WTC11 (cell line): ENCODE measurements at regions not wholly inside any gene's neighbourhood (a gene's known extent, or its start where the extent isn't known, plus 50 kb on each side); places are given as distances from the start of the nearest gene placed in this dataset.

ENCODE experiments used
- ATAC-seq: fragments of 200-7000 bp; cut with Tn5 transposase; 2 replicates; pipeline ENCODE4 v1.10.0; 2021; ENCODE audit warnings: mild to moderate bottlenecking, moderate library complexity
- CTCF ChIA-PET: fragments of 300-600 bp; sonication (Branson Sonifier 250); formaldehyde crosslinking; loops from one replicate; lab custom pipeline; 2021; ENCODE audit warnings: antibody characterized with exemption; lab: Charles Lee
- POLR2A ChIA-PET: fragments of 350-600 bp; sonication (Branson Sonifier 250); formaldehyde crosslinking; loops from one replicate; lab custom pipeline; 2021; ENCODE audit warnings: antibody characterized with exemption; lab: Charles Lee
- DNase-seq: peaks from one replicate; pipeline ENCODE4 v3.0.0; 2021; ENCODE audit warnings: low spot score
- H3K27ac Mint-ChIP-seq: 2 replicates; pipeline ENCODE4 v1.8.0; 2021; ENCODE audit warnings: mixed read lengths
- H3K27me3 Mint-ChIP-seq: 2 replicates; pipeline ENCODE4 v1.8.0; 2021; ENCODE audit warnings: low read depth, mild to moderate bottlenecking, moderate library complexity, mixed read lengths
- H3K36me3 Mint-ChIP-seq: 2 replicates; pipeline ENCODE4 v1.8.0; 2021; ENCODE audit warnings: mixed read lengths
- H3K4me1 Mint-ChIP-seq: 2 replicates; pipeline ENCODE4 v1.8.0; 2022; ENCODE audit warnings: mixed read lengths
- H3K4me3 Mint-ChIP-seq: 2 replicates; pipeline ENCODE4 v1.8.0; 2021; ENCODE audit warnings: mild to moderate bottlenecking, moderate library complexity, mixed read lengths
- H3K9me3 Mint-ChIP-seq: 2 replicates; pipeline ENCODE4 v1.8.0; 2021; ENCODE audit warnings: mixed read lengths
- FOXP1 ChIP-seq: sonication (generic); formaldehyde crosslinking; IDR thresholded peaks from 2 replicates; pipeline ENCODE4 v1.8.0; 2022; ENCODE audit warnings: missing genetic modification reagents, mild to moderate bottlenecking, moderate library complexity, borderline replicate concordance
- JAZF1 ChIP-seq: fragments of 250-450 bp; sonication (Bioruptor Pico); IDR thresholded peaks from 2 replicates; pipeline ENCODE4 v1.9.0; 2021; ENCODE audit warnings: moderate library complexity, mild to moderate bottlenecking, inconsistent platforms
- OVOL2 ChIP-seq: fragments of 250-450 bp; sonication (Bioruptor Pico); IDR thresholded peaks from 2 replicates; pipeline ENCODE4 v1.9.0; 2021; ENCODE audit warnings: mild to moderate bottlenecking, borderline replicate concordance
- ZNF121 ChIP-seq: sonication (generic); formaldehyde crosslinking; IDR thresholded peaks from 2 replicates; pipeline ENCODE4 v1.8.0; 2023; ENCODE audit warnings: missing genetic modification reagents
- ZNF263 ChIP-seq: sonication (generic); formaldehyde crosslinking; IDR thresholded peaks from 2 replicates; pipeline ENCODE4 v1.8.1; 2022; ENCODE audit warnings: low read depth, mild to moderate bottlenecking, moderate library complexity, missing genetic modification reagents
- ZNF317 ChIP-seq: sonication (generic); formaldehyde crosslinking; IDR thresholded peaks from 2 replicates; pipeline ENCODE4 v1.8.1; 2023; ENCODE audit warnings: low read depth, mild to moderate bottlenecking, moderate library complexity, missing genetic modification reagents, borderline replicate concordance
- ZNF423 ChIP-seq: fragments of 250-450 bp; sonication (Bioruptor Pico); IDR thresholded peaks from 2 replicates; pipeline ENCODE4 v2.1.2; 2022; ENCODE audit warnings: mild to moderate bottlenecking, moderate library complexity
- TF ChIP-seq, protein P1 (sequence below): fragments of 250-450 bp; sonication (Bioruptor Pico); IDR thresholded peaks from 2 replicates; pipeline ENCODE4 v1.9.0; 2021; ENCODE audit warnings: mild to moderate bottlenecking, borderline replicate concordance
- TF ChIP-seq, protein P2 (sequence below): sonication (generic); formaldehyde crosslinking; IDR thresholded peaks from 2 replicates; pipeline ENCODE4 v1.8.0; 2023; ENCODE audit warnings: missing genetic modification reagents, mild to moderate bottlenecking, borderline replicate concordance
- TF ChIP-seq, protein P3 (sequence below): sonication (generic); formaldehyde crosslinking; IDR thresholded peaks from 2 replicates; pipeline ENCODE4 v1.8.1; 2022; ENCODE audit warnings: low read depth, mild to moderate bottlenecking, moderate library complexity, missing genetic modification reagents, borderline replicate concordance
- TF ChIP-seq, protein P4 (sequence below): fragments of 250-450 bp; sonication (Bioruptor Pico); IDR thresholded peaks from 2 replicates; pipeline ENCODE4 v2.1.2; 2022; ENCODE audit warnings: mild to moderate bottlenecking, moderate library complexity
- TF ChIP-seq, protein P5 (sequence below): sonication (generic); formaldehyde crosslinking; IDR thresholded peaks from 2 replicates; pipeline ENCODE4 v1.8.1; 2022; ENCODE audit warnings: mild to moderate bottlenecking, moderate library complexity, missing genetic modification reagents
- TF ChIP-seq, protein P6 (sequence below): sonication (generic); formaldehyde crosslinking; IDR thresholded peaks from 2 replicates; pipeline ENCODE4 v1.8.1; 2022; ENCODE audit warnings: mild to moderate bottlenecking, missing genetic modification reagents, moderate library complexity, borderline replicate concordance
- TF ChIP-seq, protein P7 (sequence below): sonication (generic); formaldehyde crosslinking; IDR thresholded peaks from 2 replicates; pipeline ENCODE4 v1.8.0; 2022; ENCODE audit warnings: missing genetic modification reagents
- TF ChIP-seq, protein P8 (sequence below): sonication (generic); formaldehyde crosslinking; IDR thresholded peaks from 2 replicates; pipeline ENCODE4 v1.8.0; 2022; ENCODE audit warnings: mild to moderate bottlenecking, missing genetic modification reagents
- TF ChIP-seq, protein P9 (sequence below): fragments of 200-600 bp; IDR thresholded peaks from 2 replicates; pipeline ENCODE4 v1.8.0; 2022; ENCODE audit warnings: antibody characterized with exemption

DNA sequence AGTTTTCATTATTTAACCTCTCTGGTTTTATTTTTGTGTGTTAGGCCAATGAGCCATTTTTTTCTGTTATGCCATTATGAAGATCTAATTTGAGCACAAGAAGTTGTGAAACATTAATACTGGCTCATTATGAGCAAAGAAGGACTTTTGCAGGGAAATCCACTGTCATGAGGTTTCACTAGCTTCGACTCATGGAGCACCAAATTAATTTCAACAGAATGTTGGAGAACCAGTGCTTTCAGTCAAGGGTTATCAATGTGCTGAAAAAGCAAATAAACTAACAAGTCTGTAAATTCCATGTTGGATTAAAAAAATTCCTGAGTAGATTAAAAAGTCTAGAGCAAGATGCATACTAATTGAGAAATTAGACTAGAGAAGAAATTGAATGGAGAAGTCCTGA, 594.2 kb upstream of the FZD8 start:
- no peaks in the 10 kb centered on the region for H3K27me3 Mint-ChIP-seq
- H3K4me1 Mint-ChIP-seq: no peaks in the 10 kb centered on the region
- H3K4me3 Mint-ChIP-seq: no peak overlapping the region
- POLR2A ChIA-PET: no interaction called here
- no peak for DNase-seq
- H3K9me3 Mint-ChIP-seq: peaks cover 26% of the 10 kb centered on the region
- no peak overlapping the region for H3K27ac Mint-ChIP-seq
- H3K36me3 Mint-ChIP-seq: peaks cover 8% of the 10 kb centered on the region
- CTCF ChIA-PET: no interaction called here
- no peak for ATAC-seq
- TF ChIP-seq, protein P1, sequence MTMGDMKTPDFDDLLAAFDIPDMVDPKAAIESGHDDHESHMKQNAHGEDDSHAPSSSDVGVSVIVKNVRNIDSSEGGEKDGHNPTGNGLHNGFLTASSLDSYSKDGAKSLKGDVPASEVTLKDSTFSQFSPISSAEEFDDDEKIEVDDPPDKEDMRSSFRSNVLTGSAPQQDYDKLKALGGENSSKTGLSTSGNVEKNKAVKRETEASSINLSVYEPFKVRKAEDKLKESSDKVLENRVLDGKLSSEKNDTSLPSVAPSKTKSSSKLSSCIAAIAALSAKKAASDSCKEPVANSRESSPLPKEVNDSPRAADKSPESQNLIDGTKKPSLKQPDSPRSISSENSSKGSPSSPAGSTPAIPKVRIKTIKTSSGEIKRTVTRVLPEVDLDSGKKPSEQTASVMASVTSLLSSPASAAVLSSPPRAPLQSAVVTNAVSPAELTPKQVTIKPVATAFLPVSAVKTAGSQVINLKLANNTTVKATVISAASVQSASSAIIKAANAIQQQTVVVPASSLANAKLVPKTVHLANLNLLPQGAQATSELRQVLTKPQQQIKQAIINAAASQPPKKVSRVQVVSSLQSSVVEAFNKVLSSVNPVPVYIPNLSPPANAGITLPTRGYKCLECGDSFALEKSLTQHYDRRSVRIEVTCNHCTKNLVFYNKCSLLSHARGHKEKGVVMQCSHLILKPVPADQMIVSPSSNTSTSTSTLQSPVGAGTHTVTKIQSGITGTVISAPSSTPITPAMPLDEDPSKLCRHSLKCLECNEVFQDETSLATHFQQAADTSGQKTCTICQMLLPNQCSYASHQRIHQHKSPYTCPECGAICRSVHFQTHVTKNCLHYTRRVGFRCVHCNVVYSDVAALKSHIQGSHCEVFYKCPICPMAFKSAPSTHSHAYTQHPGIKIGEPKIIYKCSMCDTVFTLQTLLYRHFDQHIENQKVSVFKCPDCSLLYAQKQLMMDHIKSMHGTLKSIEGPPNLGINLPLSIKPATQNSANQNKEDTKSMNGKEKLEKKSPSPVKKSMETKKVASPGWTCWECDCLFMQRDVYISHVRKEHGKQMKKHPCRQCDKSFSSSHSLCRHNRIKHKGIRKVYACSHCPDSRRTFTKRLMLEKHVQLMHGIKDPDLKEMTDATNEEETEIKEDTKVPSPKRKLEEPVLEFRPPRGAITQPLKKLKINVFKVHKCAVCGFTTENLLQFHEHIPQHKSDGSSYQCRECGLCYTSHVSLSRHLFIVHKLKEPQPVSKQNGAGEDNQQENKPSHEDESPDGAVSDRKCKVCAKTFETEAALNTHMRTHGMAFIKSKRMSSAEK (CRISPR knock-in tag): no peak
- TF ChIP-seq ZNF317 (CRISPR knock-in tag) (no peak), ZNF121 (CRISPR knock-in tag) (no peak), FOXP1 (CRISPR knock-in tag) (no peak), ZNF423 (CRISPR knock-in tag) (no peak), ZNF263 (CRISPR knock-in tag) (no peak), JAZF1 (no peak), OVOL2 (CRISPR knock-in tag) (no peak)
- TF ChIP-seq, protein P2, sequence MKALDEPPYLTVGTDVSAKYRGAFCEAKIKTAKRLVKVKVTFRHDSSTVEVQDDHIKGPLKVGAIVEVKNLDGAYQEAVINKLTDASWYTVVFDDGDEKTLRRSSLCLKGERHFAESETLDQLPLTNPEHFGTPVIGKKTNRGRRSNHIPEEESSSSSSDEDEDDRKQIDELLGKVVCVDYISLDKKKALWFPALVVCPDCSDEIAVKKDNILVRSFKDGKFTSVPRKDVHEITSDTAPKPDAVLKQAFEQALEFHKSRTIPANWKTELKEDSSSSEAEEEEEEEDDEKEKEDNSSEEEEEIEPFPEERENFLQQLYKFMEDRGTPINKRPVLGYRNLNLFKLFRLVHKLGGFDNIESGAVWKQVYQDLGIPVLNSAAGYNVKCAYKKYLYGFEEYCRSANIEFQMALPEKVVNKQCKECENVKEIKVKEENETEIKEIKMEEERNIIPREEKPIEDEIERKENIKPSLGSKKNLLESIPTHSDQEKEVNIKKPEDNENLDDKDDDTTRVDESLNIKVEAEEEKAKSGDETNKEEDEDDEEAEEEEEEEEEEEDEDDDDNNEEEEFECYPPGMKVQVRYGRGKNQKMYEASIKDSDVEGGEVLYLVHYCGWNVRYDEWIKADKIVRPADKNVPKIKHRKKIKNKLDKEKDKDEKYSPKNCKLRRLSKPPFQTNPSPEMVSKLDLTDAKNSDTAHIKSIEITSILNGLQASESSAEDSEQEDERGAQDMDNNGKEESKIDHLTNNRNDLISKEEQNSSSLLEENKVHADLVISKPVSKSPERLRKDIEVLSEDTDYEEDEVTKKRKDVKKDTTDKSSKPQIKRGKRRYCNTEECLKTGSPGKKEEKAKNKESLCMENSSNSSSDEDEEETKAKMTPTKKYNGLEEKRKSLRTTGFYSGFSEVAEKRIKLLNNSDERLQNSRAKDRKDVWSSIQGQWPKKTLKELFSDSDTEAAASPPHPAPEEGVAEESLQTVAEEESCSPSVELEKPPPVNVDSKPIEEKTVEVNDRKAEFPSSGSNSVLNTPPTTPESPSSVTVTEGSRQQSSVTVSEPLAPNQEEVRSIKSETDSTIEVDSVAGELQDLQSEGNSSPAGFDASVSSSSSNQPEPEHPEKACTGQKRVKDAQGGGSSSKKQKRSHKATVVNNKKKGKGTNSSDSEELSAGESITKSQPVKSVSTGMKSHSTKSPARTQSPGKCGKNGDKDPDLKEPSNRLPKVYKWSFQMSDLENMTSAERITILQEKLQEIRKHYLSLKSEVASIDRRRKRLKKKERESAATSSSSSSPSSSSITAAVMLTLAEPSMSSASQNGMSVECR (CRISPR knock-in tag): no peak
- TF ChIP-seq, protein P3, sequence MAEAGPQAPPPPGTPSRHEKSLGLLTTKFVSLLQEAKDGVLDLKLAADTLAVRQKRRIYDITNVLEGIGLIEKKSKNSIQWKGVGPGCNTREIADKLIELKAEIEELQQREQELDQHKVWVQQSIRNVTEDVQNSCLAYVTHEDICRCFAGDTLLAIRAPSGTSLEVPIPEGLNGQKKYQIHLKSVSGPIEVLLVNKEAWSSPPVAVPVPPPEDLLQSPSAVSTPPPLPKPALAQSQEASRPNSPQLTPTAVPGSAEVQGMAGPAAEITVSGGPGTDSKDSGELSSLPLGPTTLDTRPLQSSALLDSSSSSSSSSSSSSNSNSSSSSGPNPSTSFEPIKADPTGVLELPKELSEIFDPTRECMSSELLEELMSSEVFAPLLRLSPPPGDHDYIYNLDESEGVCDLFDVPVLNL (CRISPR knock-in tag): no peak
- TF ChIP-seq, protein P4, sequence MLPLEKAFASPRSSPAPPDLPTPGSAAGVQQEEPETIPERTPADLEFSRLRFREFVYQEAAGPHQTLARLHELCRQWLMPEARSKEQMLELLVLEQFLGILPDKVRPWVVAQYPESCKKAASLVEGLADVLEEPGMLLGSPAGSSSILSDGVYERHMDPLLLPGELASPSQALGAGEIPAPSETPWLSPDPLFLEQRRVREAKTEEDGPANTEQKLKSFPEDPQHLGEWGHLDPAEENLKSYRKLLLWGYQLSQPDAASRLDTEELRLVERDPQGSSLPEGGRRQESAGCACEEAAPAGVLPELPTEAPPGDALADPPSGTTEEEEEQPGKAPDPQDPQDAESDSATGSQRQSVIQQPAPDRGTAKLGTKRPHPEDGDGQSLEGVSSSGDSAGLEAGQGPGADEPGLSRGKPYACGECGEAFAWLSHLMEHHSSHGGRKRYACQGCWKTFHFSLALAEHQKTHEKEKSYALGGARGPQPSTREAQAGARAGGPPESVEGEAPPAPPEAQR (CRISPR knock-in tag): no peak
- TF ChIP-seq, protein P5, sequence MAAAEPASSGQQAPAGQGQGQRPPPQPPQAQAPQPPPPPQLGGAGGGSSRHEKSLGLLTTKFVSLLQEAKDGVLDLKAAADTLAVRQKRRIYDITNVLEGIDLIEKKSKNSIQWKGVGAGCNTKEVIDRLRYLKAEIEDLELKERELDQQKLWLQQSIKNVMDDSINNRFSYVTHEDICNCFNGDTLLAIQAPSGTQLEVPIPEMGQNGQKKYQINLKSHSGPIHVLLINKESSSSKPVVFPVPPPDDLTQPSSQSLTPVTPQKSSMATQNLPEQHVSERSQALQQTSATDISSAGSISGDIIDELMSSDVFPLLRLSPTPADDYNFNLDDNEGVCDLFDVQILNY (CRISPR knock-in tag): no peak
- TF ChIP-seq, protein P6, sequence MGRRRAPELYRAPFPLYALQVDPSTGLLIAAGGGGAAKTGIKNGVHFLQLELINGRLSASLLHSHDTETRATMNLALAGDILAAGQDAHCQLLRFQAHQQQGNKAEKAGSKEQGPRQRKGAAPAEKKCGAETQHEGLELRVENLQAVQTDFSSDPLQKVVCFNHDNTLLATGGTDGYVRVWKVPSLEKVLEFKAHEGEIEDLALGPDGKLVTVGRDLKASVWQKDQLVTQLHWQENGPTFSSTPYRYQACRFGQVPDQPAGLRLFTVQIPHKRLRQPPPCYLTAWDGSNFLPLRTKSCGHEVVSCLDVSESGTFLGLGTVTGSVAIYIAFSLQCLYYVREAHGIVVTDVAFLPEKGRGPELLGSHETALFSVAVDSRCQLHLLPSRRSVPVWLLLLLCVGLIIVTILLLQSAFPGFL (CRISPR knock-in tag): no peak
- TF ChIP-seq, protein P7, sequence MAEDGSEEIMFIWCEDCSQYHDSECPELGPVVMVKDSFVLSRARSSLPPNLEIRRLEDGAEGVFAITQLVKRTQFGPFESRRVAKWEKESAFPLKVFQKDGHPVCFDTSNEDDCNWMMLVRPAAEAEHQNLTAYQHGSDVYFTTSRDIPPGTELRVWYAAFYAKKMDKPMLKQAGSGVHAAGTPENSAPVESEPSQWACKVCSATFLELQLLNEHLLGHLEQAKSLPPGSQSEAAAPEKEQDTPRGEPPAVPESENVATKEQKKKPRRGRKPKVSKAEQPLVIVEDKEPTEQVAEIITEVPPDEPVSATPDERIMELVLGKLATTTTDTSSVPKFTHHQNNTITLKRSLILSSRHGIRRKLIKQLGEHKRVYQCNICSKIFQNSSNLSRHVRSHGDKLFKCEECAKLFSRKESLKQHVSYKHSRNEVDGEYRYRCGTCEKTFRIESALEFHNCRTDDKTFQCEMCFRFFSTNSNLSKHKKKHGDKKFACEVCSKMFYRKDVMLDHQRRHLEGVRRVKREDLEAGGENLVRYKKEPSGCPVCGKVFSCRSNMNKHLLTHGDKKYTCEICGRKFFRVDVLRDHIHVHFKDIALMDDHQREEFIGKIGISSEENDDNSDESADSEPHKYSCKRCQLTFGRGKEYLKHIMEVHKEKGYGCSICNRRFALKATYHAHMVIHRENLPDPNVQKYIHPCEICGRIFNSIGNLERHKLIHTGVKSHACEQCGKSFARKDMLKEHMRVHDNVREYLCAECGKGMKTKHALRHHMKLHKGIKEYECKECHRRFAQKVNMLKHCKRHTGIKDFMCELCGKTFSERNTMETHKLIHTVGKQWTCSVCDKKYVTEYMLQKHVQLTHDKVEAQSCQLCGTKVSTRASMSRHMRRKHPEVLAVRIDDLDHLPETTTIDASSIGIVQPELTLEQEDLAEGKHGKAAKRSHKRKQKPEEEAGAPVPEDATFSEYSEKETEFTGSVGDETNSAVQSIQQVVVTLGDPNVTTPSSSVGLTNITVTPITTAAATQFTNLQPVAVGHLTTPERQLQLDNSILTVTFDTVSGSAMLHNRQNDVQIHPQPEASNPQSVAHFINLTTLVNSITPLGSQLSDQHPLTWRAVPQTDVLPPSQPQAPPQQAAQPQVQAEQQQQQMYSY (CRISPR knock-in tag): no peak
- TF ChIP-seq, protein P8, sequence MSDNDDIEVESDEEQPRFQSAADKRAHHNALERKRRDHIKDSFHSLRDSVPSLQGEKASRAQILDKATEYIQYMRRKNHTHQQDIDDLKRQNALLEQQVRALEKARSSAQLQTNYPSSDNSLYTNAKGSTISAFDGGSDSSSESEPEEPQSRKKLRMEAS: no peak
- TF ChIP-seq, protein P9, sequence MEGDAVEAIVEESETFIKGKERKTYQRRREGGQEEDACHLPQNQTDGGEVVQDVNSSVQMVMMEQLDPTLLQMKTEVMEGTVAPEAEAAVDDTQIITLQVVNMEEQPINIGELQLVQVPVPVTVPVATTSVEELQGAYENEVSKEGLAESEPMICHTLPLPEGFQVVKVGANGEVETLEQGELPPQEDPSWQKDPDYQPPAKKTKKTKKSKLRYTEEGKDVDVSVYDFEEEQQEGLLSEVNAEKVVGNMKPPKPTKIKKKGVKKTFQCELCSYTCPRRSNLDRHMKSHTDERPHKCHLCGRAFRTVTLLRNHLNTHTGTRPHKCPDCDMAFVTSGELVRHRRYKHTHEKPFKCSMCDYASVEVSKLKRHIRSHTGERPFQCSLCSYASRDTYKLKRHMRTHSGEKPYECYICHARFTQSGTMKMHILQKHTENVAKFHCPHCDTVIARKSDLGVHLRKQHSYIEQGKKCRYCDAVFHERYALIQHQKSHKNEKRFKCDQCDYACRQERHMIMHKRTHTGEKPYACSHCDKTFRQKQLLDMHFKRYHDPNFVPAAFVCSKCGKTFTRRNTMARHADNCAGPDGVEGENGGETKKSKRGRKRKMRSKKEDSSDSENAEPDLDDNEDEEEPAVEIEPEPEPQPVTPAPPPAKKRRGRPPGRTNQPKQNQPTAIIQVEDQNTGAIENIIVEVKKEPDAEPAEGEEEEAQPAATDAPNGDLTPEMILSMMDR: no peak
